HG03095 (cell line): ENCODE measurements at regions not wholly inside any gene's neighbourhood (a gene's known extent, or its start where the extent isn't known, plus 50 kb on each side); places are given as distances from the start of the nearest gene placed in this dataset.

Experiments used
- ATAC-seq: cut with Tn5 transposase; IDR thresholded peaks from one replicate; pipeline ENCODE4 v1.9.1; 2021; ENCODE audit warnings: moderate library complexity; ENCODE audit not compliant: unreplicated experiment

DNA sequence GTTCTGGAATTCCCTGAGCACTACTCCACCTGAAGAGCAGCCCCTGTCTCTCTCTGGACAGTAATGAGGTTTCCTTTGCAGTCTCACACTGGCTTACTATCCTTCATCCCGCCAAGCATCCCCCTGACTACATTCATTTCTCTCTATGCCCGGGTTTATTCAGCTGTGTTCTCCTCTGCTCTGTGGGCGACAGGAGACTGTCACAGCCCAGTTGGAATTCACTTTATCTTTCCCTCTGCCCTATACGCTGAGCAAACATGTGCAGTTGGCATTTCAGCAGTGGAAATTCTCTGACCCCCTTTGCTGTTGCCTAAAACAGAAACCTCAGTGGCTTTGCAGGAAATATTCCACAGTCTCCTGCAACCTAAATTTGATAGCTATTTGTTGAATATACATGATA lies 83.5 kb upstream of the MAX start:
- ATAC-seq: no peak

DNA sequence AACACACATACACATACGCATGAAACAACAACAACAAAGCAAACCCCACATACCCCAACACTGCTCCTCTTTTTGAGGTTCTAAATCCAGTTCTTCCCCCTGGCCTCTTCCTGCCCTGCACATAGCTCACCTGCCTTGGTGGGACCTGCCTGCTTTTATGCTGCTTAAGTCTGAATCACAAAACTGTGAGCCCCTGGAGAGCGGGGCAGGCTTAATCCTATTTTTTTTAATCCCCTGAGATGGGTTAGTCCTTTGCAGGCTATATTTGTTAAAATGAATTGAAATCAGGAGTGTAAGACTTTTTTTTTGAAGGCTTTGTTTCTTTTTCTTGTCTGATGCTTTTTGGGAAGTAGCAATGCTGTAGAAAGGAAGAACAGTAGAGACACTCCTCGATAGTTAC lies 84.6 kb upstream of the MAX start:
- ATAC-seq: no peak

DNA sequence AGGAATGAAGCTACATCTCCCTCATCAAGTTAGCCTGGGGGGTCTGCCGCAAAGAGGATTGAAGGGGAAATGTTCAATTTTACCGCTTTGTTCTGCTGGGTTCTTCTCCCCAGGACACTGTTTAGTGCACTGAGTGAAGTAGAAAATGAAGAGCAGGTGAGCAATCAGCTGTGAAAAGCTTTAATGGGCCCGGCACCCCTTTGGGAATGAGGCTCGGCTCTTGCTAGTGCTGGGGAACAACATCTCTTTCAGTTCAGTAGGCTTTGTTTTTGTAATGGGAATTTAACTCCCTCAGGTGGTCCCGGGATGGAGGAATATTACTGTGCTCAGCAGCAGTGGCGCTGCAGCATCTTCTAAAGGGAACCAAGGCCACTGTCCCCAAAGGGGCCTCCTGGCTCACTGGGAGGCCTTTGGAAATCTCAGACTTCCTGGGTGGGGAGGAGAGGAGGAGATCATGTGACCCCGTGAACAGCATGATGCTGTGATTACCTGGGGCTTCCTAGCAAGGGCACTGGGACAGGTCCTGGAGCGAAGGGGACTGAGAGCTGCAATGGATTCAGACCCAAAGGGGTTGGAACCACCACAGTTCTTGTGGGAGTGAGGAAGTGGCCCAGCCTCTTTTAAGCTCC lies 85.2 kb upstream of the MAX start:
- no peak for ATAC-seq

DNA sequence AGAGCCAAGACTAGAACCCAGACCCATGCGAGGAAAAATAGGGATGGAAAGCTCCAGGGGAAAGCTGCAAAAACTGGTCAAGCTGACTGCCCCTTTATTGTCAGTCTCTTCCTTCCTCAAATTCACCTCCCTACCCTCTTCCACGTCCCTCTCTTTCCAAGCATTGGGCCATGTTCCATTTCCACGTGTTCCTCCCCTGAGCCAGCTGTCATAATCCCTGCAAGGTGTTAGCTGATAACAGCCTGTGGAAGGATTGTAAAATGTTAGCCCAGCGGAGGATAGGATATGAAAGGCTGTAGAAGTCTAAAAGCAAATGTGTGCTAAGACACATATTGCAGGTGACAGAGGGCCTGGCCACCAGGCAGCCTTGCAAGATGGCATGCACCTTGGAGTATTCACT lies 88.0 kb upstream of the MAX start:
- no peak for ATAC-seq

DNA sequence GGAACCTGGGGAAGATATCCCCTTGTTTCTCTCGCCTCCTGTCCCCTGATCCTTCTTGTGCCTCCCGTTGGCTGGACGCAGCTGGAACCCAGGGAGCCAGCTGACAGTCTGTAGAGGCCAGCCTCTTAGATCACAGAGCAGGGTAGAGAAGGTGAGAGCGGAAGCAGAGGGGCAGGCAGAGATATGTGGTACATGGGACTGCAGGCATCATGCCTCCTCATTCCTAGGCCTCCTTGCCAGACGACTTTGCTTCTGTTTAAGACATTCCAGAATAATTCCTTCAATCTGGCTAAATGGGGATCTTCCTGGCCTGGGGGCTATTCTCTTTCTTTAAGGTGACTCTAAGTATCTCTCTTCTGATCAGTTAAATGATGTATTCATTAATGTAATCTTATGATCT lies 89.4 kb upstream of the MAX start:
- ATAC-seq: no peak

DNA sequence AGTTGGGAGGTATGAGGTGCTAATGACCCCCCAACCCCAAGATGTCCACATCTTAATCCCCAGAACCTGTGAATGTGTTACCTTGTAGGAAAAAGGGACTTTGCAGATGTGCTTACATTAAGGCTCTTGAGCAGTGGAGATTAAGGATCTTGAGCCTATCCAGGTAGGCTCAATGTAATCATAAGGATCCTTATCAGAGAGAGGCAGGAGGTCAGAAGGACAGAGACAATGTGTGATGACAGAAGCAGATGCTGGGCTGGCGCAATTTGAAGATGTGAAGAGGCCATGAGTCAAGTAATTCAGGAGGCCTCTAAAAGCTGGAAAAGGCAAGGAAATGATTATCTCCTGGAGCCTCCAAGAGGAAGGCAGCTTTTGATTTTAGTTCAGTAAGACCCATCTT lies 90.4 kb upstream of the MAX start:
- no peak for ATAC-seq

DNA sequence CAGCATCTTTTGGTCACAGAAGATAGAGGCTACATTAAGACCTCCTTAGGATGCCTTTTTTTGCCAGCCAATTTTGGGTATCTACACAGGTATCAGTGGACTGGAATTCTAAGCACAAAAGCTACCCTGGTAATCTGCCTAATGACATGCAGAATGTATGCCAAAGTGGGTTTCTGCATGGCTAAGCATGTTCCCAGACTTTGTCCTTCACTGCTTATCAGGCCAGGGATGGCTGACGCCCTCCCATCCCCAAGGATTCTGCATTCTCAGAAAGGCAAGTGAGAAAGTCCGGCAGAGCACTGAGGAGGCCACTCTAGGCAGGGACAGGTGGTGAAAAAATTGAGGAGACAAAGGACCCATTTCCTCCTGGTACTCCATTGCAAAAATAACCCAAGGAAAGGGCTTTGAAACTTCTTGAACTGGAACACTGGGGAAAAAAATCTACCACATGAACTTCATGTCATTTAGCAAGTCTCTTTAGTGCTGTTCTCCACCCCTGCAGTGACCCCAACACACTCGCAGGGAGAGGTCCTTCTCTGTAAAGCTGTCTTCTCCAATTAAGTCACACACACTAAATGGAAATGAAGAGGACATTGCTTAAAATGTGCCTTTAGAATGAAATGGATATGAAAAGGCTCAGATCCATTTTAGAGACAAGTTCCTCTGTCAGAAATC lies 91.7 kb upstream of the MAX start:
- ATAC-seq: no peak

DNA sequence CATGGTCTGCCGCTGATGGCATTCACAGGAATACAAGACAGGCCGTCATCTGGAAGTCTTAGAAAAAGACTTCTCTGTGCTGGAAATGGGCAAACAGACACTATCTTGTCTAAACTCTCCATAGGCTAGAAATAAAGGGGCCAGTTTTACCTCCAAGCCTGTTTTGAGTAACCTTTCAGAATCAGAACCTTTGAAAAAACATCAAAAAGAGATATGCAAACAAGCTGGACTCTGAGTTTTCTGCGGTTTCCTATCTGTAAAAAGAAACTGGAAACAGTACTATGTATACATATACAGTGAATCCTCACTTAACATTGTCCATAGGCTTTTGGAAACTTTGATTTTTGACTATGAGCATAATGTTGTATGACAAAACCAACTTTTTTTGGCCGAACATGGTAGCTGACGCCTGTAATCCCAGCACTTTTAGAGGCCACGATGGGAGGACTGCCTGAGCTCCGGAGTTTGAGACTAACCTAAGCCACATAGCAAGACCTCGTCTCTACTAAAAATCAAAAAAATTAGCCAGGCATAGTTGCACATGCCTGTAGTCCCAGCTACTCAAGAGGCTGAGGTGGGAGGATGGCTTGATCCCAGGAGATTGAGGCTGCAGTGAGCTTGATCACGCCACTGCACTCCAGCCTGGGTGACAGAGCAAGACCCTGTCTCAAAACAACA lies 92.9 kb upstream of the MAX start:
- peak; percentile 87 for ATAC-seq

DNA sequence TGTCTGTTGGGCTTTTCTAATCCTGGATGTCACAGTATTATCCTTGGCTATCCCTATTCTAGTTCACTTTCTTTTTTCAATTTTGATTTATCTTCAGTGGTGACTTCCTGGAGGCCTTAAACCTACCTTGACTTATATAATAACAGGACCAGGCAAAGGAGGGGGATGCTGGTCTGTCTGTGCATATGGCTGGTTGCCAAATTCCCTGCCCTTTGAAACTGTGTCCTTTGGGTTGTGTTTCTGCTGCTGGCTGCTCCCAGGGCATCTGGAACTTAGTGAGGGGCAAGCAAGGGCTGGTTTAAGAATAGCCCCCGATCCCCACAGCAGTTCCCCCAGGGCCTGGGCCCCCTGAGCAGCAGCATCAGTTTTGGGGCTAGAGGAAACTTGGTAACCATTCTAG lies 96.0 kb upstream of the MAX start:
- no peak for ATAC-seq

DNA sequence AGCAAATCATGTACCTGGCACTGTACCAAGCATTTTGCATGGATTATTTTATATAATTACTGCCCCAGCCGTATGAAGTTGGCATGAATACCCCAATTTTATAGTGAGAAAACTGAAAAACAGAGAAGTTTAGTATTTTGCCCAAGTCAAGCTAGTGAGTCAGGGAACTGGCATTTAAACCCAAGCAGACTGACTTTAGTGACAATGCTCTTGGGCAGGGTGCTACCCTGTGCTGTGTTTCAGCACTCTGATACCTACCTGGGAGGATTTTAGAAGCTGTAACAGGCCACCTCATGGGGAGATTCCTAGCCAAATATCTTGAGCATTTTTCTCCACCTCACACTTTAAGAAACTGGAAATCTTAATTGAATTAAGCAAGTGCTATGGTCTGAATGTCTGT lies 98.1 kb upstream of the MAX start:
- ATAC-seq: no peak

DNA sequence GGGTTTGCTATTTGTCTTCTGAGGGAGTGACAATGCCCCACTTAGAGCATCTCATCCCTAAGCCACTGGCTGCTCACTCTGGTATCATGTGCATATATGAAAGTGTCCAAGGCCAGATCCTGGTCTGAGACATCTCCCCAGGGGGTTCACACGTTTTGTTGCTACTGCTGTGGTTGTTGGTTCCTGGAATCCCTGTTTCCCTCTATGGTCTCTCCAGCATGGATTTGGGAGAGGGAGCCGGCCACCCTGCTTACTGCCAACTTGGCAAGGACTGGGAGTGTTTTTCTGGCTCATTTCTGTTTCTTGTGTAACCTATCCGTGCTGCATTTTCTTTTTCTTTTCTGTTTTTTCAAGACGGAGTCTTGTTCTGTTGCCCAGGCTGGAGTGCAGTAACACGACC lies 101.3 kb upstream of the MAX start:
- no peak for ATAC-seq

DNA sequence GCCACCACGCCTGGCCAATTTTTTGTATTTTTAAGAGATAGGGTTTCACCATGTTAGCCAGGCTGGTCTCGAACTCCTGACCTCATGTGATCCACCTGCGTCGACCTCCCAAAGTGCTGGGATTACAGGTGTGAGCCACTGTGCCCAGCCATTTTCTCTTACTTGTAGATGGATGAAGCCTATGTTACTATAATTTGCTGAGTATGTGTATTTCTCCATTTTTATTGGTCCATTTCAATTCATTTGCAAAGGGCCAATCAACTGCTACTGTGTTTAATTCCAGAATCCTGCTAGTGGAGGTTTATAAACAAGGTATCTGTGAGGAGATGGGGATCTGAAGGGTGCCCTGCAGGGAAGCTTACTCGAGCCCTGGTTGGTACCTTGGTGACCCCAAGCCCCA lies 101.7 kb upstream of the MAX start:
- ATAC-seq: no peak

DNA sequence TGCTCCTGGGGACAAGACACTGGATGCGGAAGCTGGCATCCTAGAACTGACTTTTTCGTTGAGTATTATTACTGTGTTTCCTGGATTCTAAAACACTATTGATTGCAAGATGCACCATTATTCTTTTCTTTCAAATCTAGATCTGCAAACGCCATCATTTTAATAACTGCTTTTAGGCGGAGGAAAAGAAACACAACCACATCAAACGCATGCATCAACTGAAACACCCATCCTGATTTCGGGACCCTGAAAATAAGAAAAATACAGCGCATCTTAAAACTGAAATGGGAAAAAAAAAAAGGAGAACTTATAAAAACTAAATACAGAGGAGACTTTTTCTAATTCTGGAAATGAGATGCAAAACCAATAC lies 103.7 kb upstream of the MAX start:
- ATAC-seq: no peak

DNA sequence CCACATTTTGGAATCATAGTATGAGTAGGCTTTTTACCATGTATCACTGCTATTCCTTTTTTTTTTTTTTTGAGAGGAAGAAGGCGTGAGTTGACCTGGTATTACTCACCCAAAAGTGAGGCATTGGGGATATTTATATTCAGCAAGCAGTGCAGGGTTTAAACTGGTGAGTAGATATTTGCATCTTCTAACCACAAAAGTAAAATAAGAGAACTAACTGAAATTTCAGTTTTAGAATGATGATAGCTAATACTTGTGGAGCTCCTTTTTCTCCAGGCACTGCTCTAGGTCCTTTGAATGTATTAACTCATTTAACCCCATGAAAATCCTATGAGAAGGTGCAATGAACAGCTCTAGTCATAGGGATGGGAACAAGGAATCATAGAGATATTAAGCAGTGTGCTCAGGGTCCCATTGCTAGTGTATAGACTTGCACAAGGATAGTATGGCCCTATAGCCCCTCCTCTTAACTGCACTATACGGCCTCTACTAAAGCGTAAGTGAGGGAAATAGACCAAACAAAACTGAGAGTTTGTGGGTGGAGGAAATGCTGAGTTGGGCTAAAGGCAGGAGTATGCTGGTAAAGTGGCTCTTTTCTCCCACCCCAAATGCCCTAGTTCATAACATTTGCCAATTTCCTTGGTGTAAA lies 104.3 kb upstream of the MAX start:
- ATAC-seq: peak; percentile 60

DNA sequence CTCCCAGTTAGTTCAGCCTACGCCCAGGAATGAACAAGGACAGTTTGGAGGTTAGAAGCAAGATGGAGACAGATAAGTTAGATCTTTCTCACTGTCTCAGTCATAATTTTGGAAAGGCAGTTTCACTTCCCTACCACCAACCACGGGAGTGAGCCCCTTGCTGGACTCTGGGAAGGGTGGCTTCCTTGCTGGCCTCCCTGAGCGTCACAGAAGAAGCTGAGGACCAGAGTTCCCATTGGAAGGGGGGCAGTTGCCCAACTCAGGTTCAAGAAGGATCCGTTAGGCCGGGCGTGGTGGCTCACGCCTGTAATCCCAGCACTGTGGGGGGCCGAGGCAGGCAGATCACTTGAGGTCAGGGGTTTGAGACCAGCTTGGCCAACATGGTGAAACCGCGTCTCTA lies 106.2 kb upstream of the MAX start:
- no peak for ATAC-seq

DNA sequence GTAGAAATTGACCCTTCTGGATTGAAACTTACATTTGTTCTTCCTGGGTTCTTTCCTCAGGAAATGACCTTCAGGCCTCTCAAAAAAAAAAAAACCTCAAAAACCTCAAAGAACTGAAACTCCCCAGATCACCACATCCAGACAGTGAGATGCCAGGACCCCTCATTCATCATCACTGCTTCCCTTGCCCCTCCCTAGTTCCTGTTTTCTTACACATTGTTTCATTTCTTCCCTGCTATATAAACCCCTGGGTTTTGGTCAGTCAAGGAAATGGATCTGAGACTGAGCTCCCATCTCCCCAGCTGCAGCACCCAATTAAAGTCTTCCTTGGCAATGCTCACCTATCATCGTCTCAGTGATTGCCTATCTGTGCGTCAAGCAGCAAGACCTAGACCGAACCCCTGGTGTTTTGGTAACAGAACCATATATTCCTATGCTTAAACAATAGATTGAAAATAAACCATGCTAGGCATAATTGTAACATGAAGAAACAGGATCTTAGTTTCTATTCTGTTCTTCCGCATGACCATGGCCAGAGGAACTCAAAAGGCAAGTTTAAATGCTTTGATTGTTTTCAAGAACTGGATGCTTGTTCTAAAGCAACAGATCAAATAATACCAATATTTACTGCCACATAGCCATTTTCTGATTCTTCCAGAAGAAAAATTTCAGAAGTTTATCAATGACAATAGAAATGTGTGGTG lies 108.0 kb upstream of the MAX start:
- ATAC-seq: no peak

DNA sequence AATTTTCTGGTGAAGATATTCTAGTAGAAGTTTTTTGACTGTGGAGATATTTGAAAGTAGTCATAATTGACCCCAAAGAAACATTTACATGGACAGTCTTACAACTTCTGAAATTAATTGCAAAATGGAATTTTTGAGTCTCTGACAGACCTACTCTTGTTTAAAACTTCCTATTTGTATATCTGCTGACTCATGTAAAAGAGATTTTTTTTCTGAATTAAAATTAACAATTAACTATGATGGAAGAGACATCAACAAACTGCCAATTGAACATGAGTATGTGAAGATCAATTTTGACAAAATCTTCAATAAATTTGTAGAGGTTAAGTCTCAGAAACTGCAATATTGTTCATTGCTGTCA lies 108.5 kb upstream of the MAX start:
- no peak for ATAC-seq

DNA sequence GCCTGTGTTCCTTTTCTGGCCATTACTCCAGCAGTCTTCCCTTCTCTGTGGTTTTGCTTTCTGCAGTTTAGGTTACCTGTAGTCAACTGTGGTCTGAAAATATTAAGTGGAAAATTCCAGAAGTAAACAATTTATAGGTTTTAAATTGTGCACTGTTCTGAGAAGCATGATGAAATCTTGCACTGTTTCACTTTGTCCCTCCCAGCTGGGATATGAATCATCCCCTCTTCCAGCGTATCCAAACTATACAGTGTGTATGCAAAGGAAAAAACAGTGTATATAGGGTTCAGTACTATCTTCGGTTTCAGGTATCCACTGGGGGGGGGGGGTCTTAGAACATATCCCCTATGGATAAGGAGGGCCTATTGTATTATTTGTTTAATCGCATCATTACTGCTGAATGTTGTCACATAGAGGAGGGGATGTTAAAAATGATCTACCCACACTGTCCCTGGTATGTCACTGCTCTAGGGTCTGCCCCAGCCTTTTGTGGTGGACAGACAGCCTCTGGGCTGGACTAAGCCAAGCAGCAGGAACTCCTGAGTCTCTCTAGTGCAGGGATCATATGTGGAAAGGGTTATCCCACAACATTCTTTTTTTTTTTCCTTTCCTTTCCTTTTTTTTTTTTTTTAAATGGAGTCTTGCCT lies 109.1 kb upstream of the MAX start:
- ATAC-seq: no peak

DNA sequence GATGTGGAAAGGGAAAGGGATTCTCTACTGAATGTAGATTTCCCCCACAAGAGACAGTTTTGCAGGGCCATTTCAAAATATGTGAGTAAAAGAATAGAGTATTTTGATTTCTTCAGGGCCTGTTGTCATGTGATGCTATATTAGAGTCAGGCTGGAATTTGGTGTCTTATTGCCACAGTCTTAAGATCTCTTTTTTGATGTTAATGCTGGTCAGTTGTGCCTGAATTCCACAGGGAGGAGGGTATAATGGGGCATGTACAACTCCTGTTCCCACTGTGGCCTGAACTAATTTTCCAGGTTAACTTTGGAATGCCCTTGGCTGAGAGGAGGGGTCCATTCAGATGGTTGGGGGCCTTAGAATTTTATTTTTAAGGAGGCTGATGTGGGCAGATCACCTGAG lies 111.0 kb upstream of the MAX start:
- ATAC-seq: no peak

DNA sequence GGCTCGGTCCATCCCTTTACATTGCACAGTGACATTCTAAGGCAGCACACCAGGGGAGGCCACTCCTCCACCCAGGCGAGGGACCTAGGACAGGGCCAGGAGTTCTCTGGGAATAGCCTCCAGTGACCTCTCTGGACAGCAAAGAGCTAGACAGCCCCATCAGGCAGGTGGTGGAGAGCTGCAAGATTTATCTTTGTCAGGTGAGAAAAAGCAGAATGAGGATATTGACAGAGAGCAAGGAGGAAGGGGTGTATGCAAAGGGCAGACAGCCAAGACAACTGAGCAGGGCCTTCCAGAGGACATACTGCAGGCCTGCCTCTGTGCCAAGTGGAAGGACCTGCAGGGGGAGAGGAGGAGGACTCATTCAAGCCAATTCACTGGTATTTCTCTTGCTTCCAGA lies 112.4 kb upstream of the MAX start:
- no peak for ATAC-seq

DNA sequence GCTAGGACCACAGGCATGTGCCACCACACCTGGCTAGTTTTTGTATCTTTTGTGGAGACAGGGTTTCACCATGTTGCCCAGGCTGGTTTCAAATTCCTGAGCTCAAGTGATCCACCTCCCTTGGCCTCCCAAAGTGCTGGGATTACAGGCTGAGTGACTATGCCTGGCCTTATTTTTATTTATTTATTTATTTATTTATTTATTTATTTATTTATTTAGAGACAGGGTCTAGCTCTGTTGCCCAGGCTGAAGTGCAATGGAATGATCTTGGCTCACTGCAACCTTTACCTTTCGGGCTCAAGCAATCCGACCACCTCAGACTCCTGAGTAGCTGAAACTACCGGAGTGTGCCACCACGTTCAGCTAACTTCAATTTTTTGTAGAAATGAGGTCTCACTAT lies 117.0 kb upstream of the MAX start:
- no peak for ATAC-seq
